ENCODE measurements at regions not wholly inside any gene's neighbourhood (a gene's known extent, or its start where the extent isn't known, plus 50 kb on each side); places are given as distances from the start of the nearest gene placed in this dataset.

- no peaks in the 10 kb centered on the region for H3K9me3 ChIP-seq (ENCODE audit: insufficient read depth, low read length)
- DNase-seq (ENCODE audit: low read depth, low spot score): no peak
- no peaks in the 10 kb centered on the region for H3K27me3 ChIP-seq (ENCODE audit: insufficient read depth, insufficient read length)
- no peaks in the 10 kb centered on the region for H3K36me3 ChIP-seq (ENCODE audit: insufficient read depth, insufficient read length, low read length)
- H3K4me3 ChIP-seq (ENCODE audit: insufficient read length, low read depth): no peak overlapping the region
- TF ChIP-seq ZNF274 (IDR thresholded peaks at IDR 0.05; ENCODE audit: low read depth, low read length): no peak
- no peak for TF ChIP-seq YY1 (IDR thresholded peaks at IDR 0.05; ENCODE audit: insufficient read depth, insufficient read length)
- no peak for TF ChIP-seq SUZ12 (IDR thresholded peaks at IDR 0.05; ENCODE audit: extremely low read depth, insufficient read depth, insufficient read length)
- H3K9ac ChIP-seq (ENCODE audit: insufficient read length, low read depth): no peak overlapping the region
- H3K4me1 ChIP-seq (ENCODE audit: insufficient read depth, insufficient read length): no peaks in the 10 kb centered on the region
These were observed 1019.4 kb upstream of the SLC10A2 start for GRCh38 chr13:104085611-104086010.

DNA sequence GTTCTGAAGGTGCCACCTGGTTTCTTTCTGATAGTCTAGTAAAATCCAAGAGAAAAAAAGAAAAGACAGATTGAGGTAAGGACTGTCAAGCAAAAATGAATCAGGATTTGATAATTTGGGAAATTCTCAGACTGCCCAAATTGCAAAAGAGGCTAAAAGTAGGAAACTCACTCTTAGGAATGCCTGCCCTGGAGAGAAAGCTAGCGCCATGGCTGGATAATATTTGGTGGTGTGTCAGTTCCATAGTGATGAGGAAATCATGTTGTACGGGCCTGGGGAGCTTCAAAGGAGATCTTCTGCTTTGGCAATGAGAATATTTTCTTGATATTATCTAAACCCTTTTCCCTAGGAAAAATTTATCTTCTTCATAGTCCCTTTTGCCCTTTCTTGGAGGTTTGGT is 1008.1 kb upstream of the SLC10A2 start:
- TF ChIP-seq YY1 (IDR thresholded peaks at IDR 0.05; ENCODE audit: insufficient read depth, insufficient read length) (no peak), SUZ12 (IDR thresholded peaks at IDR 0.05; ENCODE audit: extremely low read depth, insufficient read depth, insufficient read length) (no peak), ZNF274 (IDR thresholded peaks at IDR 0.05; ENCODE audit: low read depth, low read length) (no peak)
- DNase-seq (ENCODE audit: low read depth, low spot score): no peak
- Histone ChIP-seq H3K36me3 (ENCODE audit: insufficient read depth, insufficient read length, low read length) (no peaks in the 10 kb centered on the region), H3K9ac (ENCODE audit: insufficient read length, low read depth) (no peak overlapping the region), H3K4me3 (ENCODE audit: insufficient read length, low read depth) (no peak overlapping the region), H3K4me1 (ENCODE audit: insufficient read depth, insufficient read length) (no peaks in the 10 kb centered on the region), H3K9me3 (ENCODE audit: insufficient read depth, low read length) (no peaks in the 10 kb centered on the region), H3K27me3 (ENCODE audit: insufficient read depth, insufficient read length) (no peaks in the 10 kb centered on the region)

GRCh38 chr13:104071806-104072205 is 1005.6 kb upstream of the SLC10A2 start:
- Histone ChIP-seq H3K9ac (ENCODE audit: insufficient read length, low read depth) (no peak overlapping the region), H3K36me3 (ENCODE audit: insufficient read depth, insufficient read length, low read length) (no peaks in the 10 kb centered on the region), H3K4me3 (ENCODE audit: insufficient read length, low read depth) (no peak overlapping the region), H3K4me1 (ENCODE audit: insufficient read depth, insufficient read length) (no peaks in the 10 kb centered on the region), H3K27me3 (ENCODE audit: insufficient read depth, insufficient read length) (no peaks in the 10 kb centered on the region), H3K9me3 (ENCODE audit: insufficient read depth, low read length) (no peaks in the 10 kb centered on the region)
- no peak for DNase-seq (ENCODE audit: low read depth, low spot score)
- TF ChIP-seq SUZ12 (IDR thresholded peaks at IDR 0.05; ENCODE audit: extremely low read depth, insufficient read depth, insufficient read length): no peak
- no peak for TF ChIP-seq YY1 (IDR thresholded peaks at IDR 0.05; ENCODE audit: insufficient read depth, insufficient read length)
- no peak for TF ChIP-seq ZNF274 (IDR thresholded peaks at IDR 0.05; ENCODE audit: low read depth, low read length)

GRCh38 chr13:104065328-104065727 is 999.1 kb upstream of the SLC10A2 start:
- TF ChIP-seq SUZ12 (IDR thresholded peaks at IDR 0.05; ENCODE audit: extremely low read depth, insufficient read depth, insufficient read length) (no peak), YY1 (IDR thresholded peaks at IDR 0.05; ENCODE audit: insufficient read depth, insufficient read length) (no peak), ZNF274 (IDR thresholded peaks at IDR 0.05; ENCODE audit: low read depth, low read length) (no peak)

GRCh38 chr13:104057861-104058260 is 991.6 kb upstream of the SLC10A2 start:
- no peaks in the 10 kb centered on the region for H3K4me1 ChIP-seq (ENCODE audit: insufficient read depth, insufficient read length)
- TF ChIP-seq SUZ12 (IDR thresholded peaks at IDR 0.05; ENCODE audit: extremely low read depth, insufficient read depth, insufficient read length) (no peak), ZNF274 (IDR thresholded peaks at IDR 0.05; ENCODE audit: low read depth, low read length) (no peak), YY1 (IDR thresholded peaks at IDR 0.05; ENCODE audit: insufficient read depth, insufficient read length) (no peak)
- no peaks in the 10 kb centered on the region for H3K9me3 ChIP-seq (ENCODE audit: insufficient read depth, low read length)
- H3K4me3 ChIP-seq (ENCODE audit: insufficient read length, low read depth): no peak overlapping the region
- no peak for DNase-seq (ENCODE audit: low read depth, low spot score)
- no peak overlapping the region for H3K9ac ChIP-seq (ENCODE audit: insufficient read length, low read depth)
- H3K27me3 ChIP-seq (ENCODE audit: insufficient read depth, insufficient read length): no peaks in the 10 kb centered on the region
- no peaks in the 10 kb centered on the region for H3K36me3 ChIP-seq (ENCODE audit: insufficient read depth, insufficient read length, low read length)

More at GRCh38 chr13:104065328-104065727, 999.1 kb upstream of the SLC10A2 start:
- DNase-seq (ENCODE audit: low read depth, low spot score): no peak
- H3K4me1 ChIP-seq (ENCODE audit: insufficient read depth, insufficient read length): no peaks in the 10 kb centered on the region
- H3K9me3 ChIP-seq (ENCODE audit: insufficient read depth, low read length): no peaks in the 10 kb centered on the region
- H3K27me3 ChIP-seq (ENCODE audit: insufficient read depth, insufficient read length): no peaks in the 10 kb centered on the region
- no peak overlapping the region for H3K9ac ChIP-seq (ENCODE audit: insufficient read length, low read depth)
- H3K4me3 ChIP-seq (ENCODE audit: insufficient read length, low read depth): no peak overlapping the region
- H3K36me3 ChIP-seq (ENCODE audit: insufficient read depth, insufficient read length, low read length): no peaks in the 10 kb centered on the region

DNA sequence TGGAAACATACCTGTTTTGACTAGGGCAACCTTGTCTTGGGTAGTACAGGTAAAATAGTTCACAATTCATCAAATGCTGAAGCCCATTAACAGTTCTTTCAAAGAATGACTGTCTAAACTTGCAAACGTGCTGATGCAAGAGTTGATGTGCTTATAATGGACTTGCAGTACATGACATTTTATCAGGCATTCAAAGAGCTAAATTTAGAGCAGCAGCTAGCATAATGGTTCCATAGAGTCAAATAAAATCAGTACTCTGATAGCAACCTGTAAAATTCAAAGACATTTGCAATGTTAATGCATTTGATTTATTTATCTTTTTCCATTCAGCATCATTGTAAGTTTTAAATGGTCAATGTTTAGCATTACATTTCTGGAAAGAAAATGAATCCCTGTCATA is 979.7 kb upstream of the SLC10A2 start:
- Histone ChIP-seq H3K27me3 (ENCODE audit: insufficient read depth, insufficient read length) (no peaks in the 10 kb centered on the region), H3K4me3 (ENCODE audit: insufficient read length, low read depth) (no peak overlapping the region), H3K36me3 (ENCODE audit: insufficient read depth, insufficient read length, low read length) (no peaks in the 10 kb centered on the region), H3K9ac (ENCODE audit: insufficient read length, low read depth) (no peak overlapping the region), H3K9me3 (ENCODE audit: insufficient read depth, low read length) (no peaks in the 10 kb centered on the region), H3K4me1 (ENCODE audit: insufficient read depth, insufficient read length) (no peaks in the 10 kb centered on the region)
- DNase-seq (ENCODE audit: low read depth, low spot score): no peak
- TF ChIP-seq ZNF274 (IDR thresholded peaks at IDR 0.05; ENCODE audit: low read depth, low read length) (no peak), SUZ12 (IDR thresholded peaks at IDR 0.05; ENCODE audit: extremely low read depth, insufficient read depth, insufficient read length) (no peak), YY1 (IDR thresholded peaks at IDR 0.05; ENCODE audit: insufficient read depth, insufficient read length) (no peak)

DNA sequence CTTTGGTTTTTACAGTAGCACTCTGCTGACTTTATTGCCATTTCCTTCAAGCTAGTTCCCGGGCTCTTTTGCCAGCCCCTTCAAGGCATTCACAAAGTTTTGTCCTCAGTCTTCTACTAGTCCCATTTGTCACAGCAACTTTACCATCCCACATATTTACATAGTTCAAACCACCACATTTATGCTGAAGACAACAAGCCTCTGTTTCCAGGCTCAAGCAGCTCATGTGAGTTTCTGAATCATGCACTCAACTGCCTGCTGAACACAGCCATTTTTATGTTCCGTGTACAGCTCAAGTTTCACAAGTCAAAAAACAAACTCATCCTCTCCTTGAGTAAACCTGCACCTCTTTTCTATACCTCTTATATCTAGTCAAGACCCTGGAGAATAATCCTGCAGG is 977.0 kb upstream of the SLC10A2 start:
- no peaks in the 10 kb centered on the region for H3K27me3 ChIP-seq (ENCODE audit: insufficient read depth, insufficient read length)
- no peak overlapping the region for H3K9ac ChIP-seq (ENCODE audit: insufficient read length, low read depth)
- no peak overlapping the region for H3K4me3 ChIP-seq (ENCODE audit: insufficient read length, low read depth)
- DNase-seq (ENCODE audit: low read depth, low spot score): no peak
- H3K9me3 ChIP-seq (ENCODE audit: insufficient read depth, low read length): no peaks in the 10 kb centered on the region
- TF ChIP-seq SUZ12 (IDR thresholded peaks at IDR 0.05; ENCODE audit: extremely low read depth, insufficient read depth, insufficient read length) (no peak), ZNF274 (IDR thresholded peaks at IDR 0.05; ENCODE audit: low read depth, low read length) (no peak), YY1 (IDR thresholded peaks at IDR 0.05; ENCODE audit: insufficient read depth, insufficient read length) (no peak)
- H3K36me3 ChIP-seq (ENCODE audit: insufficient read depth, insufficient read length, low read length): no peaks in the 10 kb centered on the region
- H3K4me1 ChIP-seq (ENCODE audit: insufficient read depth, insufficient read length): no peaks in the 10 kb centered on the region
